Loucy (cell line): ENCODE measurements at regions not wholly inside any gene's neighbourhood (a gene's known extent, or its start where the extent isn't known, plus 50 kb on each side); places are given as distances from the start of the nearest gene placed in this dataset.

Source experiments
- CTCF ChIP-seq: fragments of 200-600 bp; sonication (generic); conservative IDR thresholded peaks from 2 replicates; pipeline ENCODE4 v1.5.1; 2014; ENCODE audit warnings: mild to moderate bottlenecking, antibody characterized with exemption, low read length
- EZH2phosphoT487 ChIP-seq: fragments of 200-600 bp; IDR thresholded peaks from 2 replicates; pipeline ENCODE4 v1.6.1; 2018; ENCODE audit warnings: antibody characterized with exemption, mild to moderate bottlenecking, moderate library complexity, borderline replicate concordance

- TF ChIP-seq CTCF (no peak), EZH2phosphoT487 (no peak)
Measured at GRCh38 chr4:102193145-102193544, 152.1 kb downstream of the SLC39A8 start.
